Fibroblast of lung (primary cell): ENCODE measurements at regions not wholly inside any gene's neighbourhood (a gene's known extent, or its start where the extent isn't known, plus 50 kb on each side); places are given as distances from the start of the nearest gene placed in this dataset.

Experiments
- DNase-seq, 2 donors: peaks; one replicate each; pipeline versions ENCODE4 v3.0.0 to v3.0.0-alpha.2; 2010; ENCODE audit warnings: low read depth in 2 of 2
- H2AFZ ChIP-seq: 2 replicates; pipeline ENCODE4 v1.5.1; 2012; ENCODE audit warnings: low read length, control low read depth, inconsistent platforms
- H3K27ac ChIP-seq: 2 replicates; pipeline ENCODE4 v1.5.1; 2011; ENCODE audit warnings: low read length, control low read depth; ENCODE audit not compliant: insufficient read depth
- H3K27me3 ChIP-seq: 2 replicates; pipeline ENCODE4 v1.5.1; 2011; ENCODE audit warnings: mild to moderate bottlenecking, low read length; ENCODE audit not compliant: control insufficient read depth, insufficient read depth
- H3K36me3 ChIP-seq: 2 replicates; pipeline ENCODE4 v1.5.1; 2011; ENCODE audit warnings: low read length; ENCODE audit not compliant: control insufficient read depth, insufficient read depth
- H3K4me1 ChIP-seq: 2 replicates; pipeline ENCODE4 v1.5.1; 2011; ENCODE audit warnings: low read length; ENCODE audit not compliant: control insufficient read depth, insufficient read depth; ENCODE audit errors: extremely low read depth
- H3K4me2 ChIP-seq: 2 replicates; pipeline ENCODE4 v1.5.1; 2011; ENCODE audit warnings: low read length, control low read depth; ENCODE audit not compliant: insufficient read depth; ENCODE audit errors: extremely low read depth
- H3K4me3 ChIP-seq, 4 experiments: fragments of 200-600 bp in 1 of 4; sonication (generic) in 1 of 4; replicated peaks in 1 of 4; 2 replicates each; pipeline ENCODE4 v1.5.1; 2011 to 2016; ENCODE audit warnings: low read length in 4 of 4, low read depth in 3 of 4, mild to moderate bottlenecking in 3 of 4, control low read depth in 2 of 4, inconsistent platforms in 1 of 4, mixed read lengths in 1 of 4; ENCODE audit not compliant: insufficient read depth in 1 of 4; ENCODE audit errors: control extremely low read depth in 1 of 4
- H3K79me2 ChIP-seq: 2 replicates; pipeline ENCODE4 v1.5.1; 2012; ENCODE audit warnings: mild to moderate bottlenecking, low read length, inconsistent platforms; ENCODE audit not compliant: control insufficient read depth, insufficient read depth
- H3K9ac ChIP-seq: 2 replicates; pipeline ENCODE4 v1.5.1; 2011; ENCODE audit warnings: mild to moderate bottlenecking, low read length, control low read depth; ENCODE audit not compliant: insufficient read depth
- H3K9me3 ChIP-seq: 2 replicates; pipeline ENCODE4 v1.5.1; 2012; ENCODE audit warnings: low read depth, low read length; ENCODE audit not compliant: control insufficient read depth, insufficient read depth
- H4K20me1 ChIP-seq: 2 replicates; pipeline ENCODE4 v1.5.1; 2011; ENCODE audit warnings: low read length; ENCODE audit not compliant: control insufficient read depth, insufficient read depth; ENCODE audit errors: extremely low read depth
- CTCF ChIP-seq, 2 donors: IDR thresholded peaks in 1 of 2; conservative IDR thresholded peaks in 1 of 2; 1 replicate in 1 of 2; 2 replicates in 1 of 2; pipeline ENCODE4 v1.5.1; 2011 to 2012; ENCODE audit warnings: low read length in 2 of 2, control low read depth in 1 of 2, inconsistent platforms in 1 of 2, low read depth in 1 of 2, mild to moderate bottlenecking in 1 of 2
- EZH2 ChIP-seq: IDR thresholded peaks from 2 replicates; pipeline ENCODE4 v1.5.1; 2012; ENCODE audit warnings: low read length, control low read depth, mild to moderate bottlenecking; ENCODE audit errors: missing control alignments

- Histone ChIP-seq H3K36me3 (no peaks in the 10 kb centered on the region), H3K4me3 (no peak overlapping the region), H4K20me1 (no peaks in the 10 kb centered on the region), H3K27ac (no peak overlapping the region), H3K27me3 (no peaks in the 10 kb centered on the region), H3K4me1 (no peaks in the 10 kb centered on the region), H2AFZ (no peak overlapping the region), H3K4me2 (no peak overlapping the region), H3K79me2 (no peaks in the 10 kb centered on the region), H3K9ac (no peak overlapping the region), H3K9me3 (no peaks in the 10 kb centered on the region)
- peak in 1 of 2 donors; percentile 36 for DNase-seq
- no peak for TF ChIP-seq EZH2
- TF ChIP-seq CTCF (conservative IDR thresholded peaks at IDR 0.05 in 1 of 2, IDR thresholded peaks at IDR 0.05 in 1 of 2; ENCODE audit: low read depth in 1 of 2, low read length in 2 of 2): no peak
Observed at GRCh38 chr2:5839550-5839949, 147.4 kb downstream of the SOX11 start.

- Histone ChIP-seq H3K27ac (no peak overlapping the region), H3K4me1 (no peaks in the 10 kb centered on the region), H3K79me2 (no peaks in the 10 kb centered on the region), H2AFZ (no peak overlapping the region), H3K27me3 (no peaks in the 10 kb centered on the region), H3K4me2 (no peak overlapping the region), H3K36me3 (no peaks in the 10 kb centered on the region), H3K9ac (no peak overlapping the region), H3K9me3 (no peaks in the 10 kb centered on the region), H3K4me3 (no peak overlapping the region), H4K20me1 (no peaks in the 10 kb centered on the region)
- TF ChIP-seq CTCF (conservative IDR thresholded peaks at IDR 0.05 in 1 of 2, IDR thresholded peaks at IDR 0.05 in 1 of 2; ENCODE audit: low read depth in 1 of 2, low read length in 2 of 2) (no peak), EZH2 (no peak)
- DNase-seq: no peak
Observed at GRCh38 chr2:5841126-5841525, 148.9 kb downstream of the SOX11 start.

- Histone ChIP-seq H3K79me2 (no peaks in the 10 kb centered on the region), H3K4me3 (no peak overlapping the region)
- TF ChIP-seq CTCF (conservative IDR thresholded peaks at IDR 0.05 in 1 of 2, IDR thresholded peaks at IDR 0.05 in 1 of 2; ENCODE audit: low read depth in 1 of 2, low read length in 2 of 2): no peak
- no peak for TF ChIP-seq EZH2
Observed at GRCh38 chr2:5842326-5842725, 150.1 kb downstream of the SOX11 start.

More at GRCh38 chr2:5842326-5842725, 150.1 kb downstream of the SOX11 start:
- Histone ChIP-seq H3K4me2 (no peak overlapping the region), H3K9me3 (no peaks in the 10 kb centered on the region), H3K27me3 (no peaks in the 10 kb centered on the region), H3K27ac (no peak overlapping the region), H3K9ac (no peak overlapping the region), H2AFZ (no peak overlapping the region), H4K20me1 (no peaks in the 10 kb centered on the region), H3K4me1 (no peaks in the 10 kb centered on the region), H3K36me3 (no peaks in the 10 kb centered on the region)
- no peak for DNase-seq
